Heart right ventricle (tissue), 16 donors: ENCODE measurements at regions not wholly inside any gene's neighbourhood (a gene's known extent, or its start where the extent isn't known, plus 50 kb on each side); places are given as distances from the start of the nearest gene placed in this dataset.

Experiments used
- ATAC-seq, 8 donors: fragments of 200-7000 bp; cut with Tn5 transposase; one replicate each; pipeline ENCODE4 v1.9.1; 2020; ENCODE audit warnings: mild to moderate bottlenecking in 8 of 8, moderate library complexity in 8 of 8, moderate number of reproducible peaks in 1 of 8
- DNase-seq, 2 donors: peaks; one replicate each; pipeline ENCODE4 v3.0.0-alpha.2; 2020
- H3K27ac ChIP-seq, 10 donors: fragments of 200-600 bp; sonication (generic) in 2 of 10; one replicate each; pipeline versions ENCODE4 v1.5.0 to v1.8.0; 2020 to 2022; ENCODE audit warnings: mild to moderate bottlenecking in 3 of 10
- H3K27me3 ChIP-seq, 7 donors: fragments of 200-600 bp; one replicate each; pipeline ENCODE4 v1.8.0; 2021 to 2022; ENCODE audit warnings: mild to moderate bottlenecking in 2 of 7
- H3K36me3 ChIP-seq, 9 donors: fragments of 200-600 bp; sonication (generic) in 1 of 9; one replicate each; pipeline versions ENCODE4 v1.5.0 to v1.8.0; 2020 to 2022; ENCODE audit warnings: mild to moderate bottlenecking in 2 of 9
- H3K4me1 ChIP-seq, 9 donors: fragments of 200-600 bp; sonication (generic) in 1 of 9; one replicate each; pipeline versions ENCODE4 v1.5.0 to v1.8.0; 2020 to 2022; ENCODE audit warnings: mild to moderate bottlenecking in 4 of 9
- H3K4me3 ChIP-seq, 10 donors: fragments of 200-600 bp; sonication (generic) in 2 of 10; one replicate each; pipeline versions ENCODE4 v1.5.0 to v1.8.0; 2020 to 2022; ENCODE audit warnings: mild to moderate bottlenecking in 7 of 10, moderate library complexity in 2 of 10
- H3K9me3 ChIP-seq, 11 donors: fragments of 200-600 bp in 10 of 11; sonication (generic) in 2 of 11; one replicate each; pipeline versions ENCODE4 v1.5.0 to v1.8.0; 2013 to 2022; ENCODE audit warnings: mild to moderate bottlenecking in 2 of 11, control low read depth in 1 of 11, moderate library complexity in 1 of 11
- CTCF ChIP-seq, 9 donors: fragments of 200-600 bp; sonication (generic) in 2 of 9; IDR thresholded peaks; one replicate each; pipeline versions ENCODE4 v1.5.0 to v1.8.0; 2021 to 2022; ENCODE audit warnings: antibody characterized with exemption in 9 of 9, mild to moderate bottlenecking in 5 of 9, moderate library complexity in 1 of 9
- WGBS, 2 donors: extraction: QIAGEN DNeasy Blood & Tissue Kit; methylation state at CpG; one replicate each; pipeline ENCODE4 v1.1.7; 2013; ENCODE audit warnings: inconsistent platforms in 1 of 2; 5-methylcytosine and 5-hydroxymethylcytosine counted together
- intact Hi-C, 10 donors: fragments of 100-400 bp; cut with DNase I; formaldehyde crosslinking; loops; one replicate each; pipeline versions ENCODE4 v1.11.1 to v1.14.2; 2022
- donor health status: Arrhythmogenic right ventricular cardiomyopathy.
- donor health status: ischemic (EF 13 %, LVEDD 7.1; RV severe dilation, severe dysfunction).
- donor health status: healthy with polysubstance abuse.
- donor health status: DM: no; HTN: yes; CAD: no.
- donor health status: DM: no; HTN: no; CAD: no.
- donor health status: ischemic (EF 25% LVEDD 6.9; RV normal size, moderate dysfunction).
- donor health status: ischemic (EF 25% LVEDD 5.7; RV mildly dilated, moderate dysfunction).
- donor health status: healthy.
- donor health status: DM: yes; HTN: yes; CAD: no.
- donor health status: Ischemic cardiomyopathy.
- donor health status: ischemic (EF 35%, LVEDD 5.7; RV mildly dilated, moderate dysfunction).
- donor health status: nonischemic (EF 11% LVEDD 7.7; RV severe dilation, severe dysfunction).
- donor health status: DM: yes; HTN: yes; CAD: no.
- donor health status: PGD.
- donor health status: ischemic (EF 29% LVEDD 5.4; RV normal size, mild dysfunction).
- donor health status: nonischemic (EF 23%, LVEDD 6.1; RV moderate dilation, normal function).

GRCh38 chr3:144127700-144128099, 156.1 kb downstream of the DIPK2A start:
- no peak for DNase-seq
- no peaks in the 10 kb centered on the region for H3K36me3 ChIP-seq
- intact Hi-C loops = no loop called here
- WGBS, 2 donors = 62 to 68% methylated on average over 2 of the region's 2 CpGs
- H3K27me3 ChIP-seq = no peaks in the 10 kb centered on the region
- no peak overlapping the region for H3K4me3 ChIP-seq
- peaks cover 0 to 14% (median 0%) of the 10 kb centered on the region in 11 donors for H3K9me3 ChIP-seq
- TF ChIP-seq CTCF (IDR thresholded peaks at IDR 0.05) = no peak
- no peak overlapping the region for H3K27ac ChIP-seq
- H3K4me1 ChIP-seq = peaks cover 0 to 6% (median 0%) of the 10 kb centered on the region in 9 donors
- no peak for ATAC-seq

GRCh38 chr3:144128108-144128892, 156.7 kb downstream of the DIPK2A start:
- TF ChIP-seq CTCF (IDR thresholded peaks at IDR 0.05) = no peak
- H3K4me3 ChIP-seq = no peak overlapping the region
- DNase-seq (no peak), ATAC-seq (no peak)
- intact Hi-C loops = no loop called here
- 61% methylated on average over 6 of the region's 6 CpGs for WGBS, 2 donors
- H3K27me3 ChIP-seq = no peaks in the 10 kb centered on the region
- H3K9me3 ChIP-seq = peaks cover 0 to 14% (median 0%) of the 10 kb centered on the region in 11 donors
- H3K27ac ChIP-seq = no peak overlapping the region
- H3K4me1 ChIP-seq = peaks cover 0 to 6% (median 0%) of the 10 kb centered on the region in 9 donors
- H3K36me3 ChIP-seq = no peaks in the 10 kb centered on the region

GRCh38 chr3:144129536-144130214, 158.1 kb downstream of the DIPK2A start:
- WGBS, 2 donors = 93% methylated on average over 6 of the region's 6 CpGs
- ATAC-seq (no peak), DNase-seq (no peak)
- intact Hi-C loops = no loop called here
- H3K27me3 ChIP-seq = no peaks in the 10 kb centered on the region
- peaks cover 0 to 14% (median 0%) of the 10 kb centered on the region in 11 donors for H3K9me3 ChIP-seq
- TF ChIP-seq CTCF (IDR thresholded peaks at IDR 0.05) = no peak
- H3K4me1 ChIP-seq = peaks cover 0 to 6% (median 0%) of the 10 kb centered on the region in 9 donors
- no peak overlapping the region for H3K4me3 ChIP-seq
- H3K27ac ChIP-seq = no peak overlapping the region
- H3K36me3 ChIP-seq = no peaks in the 10 kb centered on the region

GRCh38 chr3:144141074-144141473, 169.5 kb downstream of the DIPK2A start:
- TF ChIP-seq CTCF (IDR thresholded peaks at IDR 0.05) = no peak
- no peak overlapping the region for H3K27ac ChIP-seq
- peaks cover 0 to 9% (median 0%) of the 10 kb centered on the region in 11 donors for H3K9me3 ChIP-seq
- H3K27me3 ChIP-seq = peaks cover 0 to 3% (median 0%) of the 10 kb centered on the region in 7 donors
- intact Hi-C loops = no loop called here
- H3K36me3 ChIP-seq = no peaks in the 10 kb centered on the region
- H3K4me1 ChIP-seq = no peaks in the 10 kb centered on the region
- 82 to 87% methylated on average over 2 of the region's 2 CpGs for whole genome bisulfite sequencing, 2 donors
- no peak overlapping the region for H3K4me3 ChIP-seq
- ATAC-seq (no peak), DNase-seq (no peak)
